ENCODE measurements at regions not wholly inside any gene's neighbourhood (a gene's known extent, or its start where the extent isn't known, plus 50 kb on each side); places are given as distances from the start of the nearest gene placed in this dataset.
"Not testable (repeated sequence)": the region's sequence is repeated elsewhere in the genome, so short reads cannot be mapped to it uniquely, and the experiment has no call there.

GRCh38 chr21:10270211-10270610 is 251.2 kb upstream of the TPTE start:
- peak in 1 of 4 donors; percentile 87 for DNase-seq (ENCODE audit: low read depth in 4 of 4, low spot score in 2 of 4)

GRCh38 chr21:10271666-10272207 is 249.6 kb upstream of the TPTE start:
- DNase-seq (ENCODE audit: low read depth in 4 of 4, low spot score in 2 of 4), result not testable (repeated sequence)

- DNase-seq (ENCODE audit: low read depth in 4 of 4, low spot score in 2 of 4), result no peak
Observed at GRCh38 chr21:10272216-10272615, 249.2 kb upstream of the TPTE start.

GRCh38 chr21:10273196-10273595 is 248.2 kb upstream of the TPTE start:
- DNase-seq (ENCODE audit: low read depth in 4 of 4, low spot score in 2 of 4), result no peak

- DNase-seq (ENCODE audit: low read depth in 4 of 4, low spot score in 2 of 4), result not testable (repeated sequence)
Observed at GRCh38 chr21:10273794-10274338, 247.5 kb upstream of the TPTE start.
